K562 (cell line): ENCODE measurements at regions not wholly inside any gene's neighbourhood (a gene's known extent, or its start where the extent isn't known, plus 50 kb on each side); places are given as distances from the start of the nearest gene placed in this dataset.

Experiments
- ATAC-seq: fragments of 200-7000 bp; cut with Tn5 transposase; 3 replicates; pipeline ENCODE4 v1.9.1; 2020; ENCODE audit warnings: moderate library complexity
- BruUV-seq: library from RNA; stranded (reverse); fragments of 400-500 nt; replicated peaks from 2 replicates; lab custom pipeline; 2021; lab: Mats Ljungman, UMichigan
- CTCF ChIA-PET: fragments of 300-600 bp; formaldehyde crosslinking; extraction: SDS; loops from one replicate; lab custom pipeline; 2021; ENCODE audit warnings: low intra/inter-chr PET ratio; lab: Yijun Ruan, JAX
- POLR2A ChIA-PET: fragments of 300-600, 350-650 bp; sonication (Branson Sonifier 250); formaldehyde crosslinking; extraction: SDS; loops from one replicate; lab custom pipeline; 2021; ENCODE audit warnings: antibody characterized with exemption, inconsistent platforms; lab: Yijun Ruan, JAX
- DNase-seq, 4 experiments: peaks; one replicate each; pipeline versions ENCODE4 v3.0.0 to v3.0.0-alpha.2; 2011 to 2018; ENCODE audit warnings: low spot score in 3 of 4, mixed read lengths in 3 of 4; ENCODE audit errors: extremely low read depth in 1 of 4
- FAIRE-seq: peaks from 2 replicates; lab custom pipeline; 2011; peaks lifted over from hg19 to GRCh38; lab: Jason Lieb, UNC
- H2AFZ ChIP-seq: 2 replicates; pipeline ENCODE4 v1.6.0; 2011; ENCODE audit warnings: low read depth, low read length, control low read depth, inconsistent platforms
- H3K27ac ChIP-seq: fragments of 200-600 bp; 3 replicates; pipeline ENCODE4 v1.8.0; 2011; ENCODE audit warnings: low read depth, mild to moderate bottlenecking, control low read depth, inconsistent platforms, low read length, moderate library complexity, mixed read lengths; ENCODE audit errors: extremely low read depth
- H3K27me3 ChIP-seq, 2 experiments: fragments of 300-600 bp in 1 of 2; 2 replicates in 1 of 2; 3 replicates in 1 of 2; pipeline versions ENCODE4 v1.6.0 to v1.8.0; 2011; ENCODE audit warnings: inconsistent platforms in 2 of 2, low read length in 2 of 2, mild to moderate bottlenecking in 1 of 2, mixed read lengths in 1 of 2, moderate library complexity in 1 of 2; ENCODE audit not compliant: control insufficient read depth in 2 of 2, insufficient read depth in 2 of 2
- H3K36me3 ChIP-seq: fragments of 300-600 bp; 3 replicates; pipeline ENCODE4 v1.8.0; 2011; ENCODE audit warnings: mild to moderate bottlenecking, low read length, inconsistent platforms; ENCODE audit not compliant: control insufficient read depth, insufficient read depth
- H3K4me1 ChIP-seq, 2 experiments: fragments of 200-600 bp in 1 of 2; replicated peaks in 1 of 2; 2 replicates in 1 of 2; 3 replicates in 1 of 2; pipeline versions ENCODE4 v1.5.1 to v1.8.0; 2011; ENCODE audit warnings: inconsistent platforms in 2 of 2, low read length in 2 of 2, mild to moderate bottlenecking in 1 of 2, mixed read lengths in 1 of 2, moderate library complexity in 1 of 2; ENCODE audit not compliant: control insufficient read depth in 2 of 2, insufficient read depth in 2 of 2
- H3K4me2 ChIP-seq: 2 replicates; pipeline ENCODE4 v1.6.1; 2011; ENCODE audit warnings: low read length, control low read depth, inconsistent platforms, mixed read lengths; ENCODE audit not compliant: insufficient read depth
- H3K4me3 ChIP-seq: fragments of 200-600 bp; sonication (generic), shearing (Covaris generic); 2 replicates; pipeline ENCODE4 v1.5.1; 2016; ENCODE audit warnings: control low read depth, inconsistent platforms
- H3K79me2 ChIP-seq: fragments of 200-600 bp; 3 replicates; pipeline ENCODE4 v1.8.0; 2011; ENCODE audit warnings: low read length, inconsistent platforms; ENCODE audit not compliant: control insufficient read depth, insufficient read depth
- H3K9ac ChIP-seq, 2 experiments: 2 replicates each; pipeline versions ENCODE4 v1.6.0 to v1.6.1; 2011; ENCODE audit warnings: low read depth in 2 of 2, low read length in 2 of 2, control low read depth in 1 of 2, inconsistent platforms in 1 of 2, mild to moderate bottlenecking in 1 of 2, mixed read lengths in 1 of 2; ENCODE audit not compliant: insufficient read depth in 1 of 2
- H3K9me1 ChIP-seq: one replicate; pipeline ENCODE4 v1.6.0; 2011; ENCODE audit warnings: inconsistent platforms, mild to moderate bottlenecking, low read length, moderate library complexity; ENCODE audit not compliant: control insufficient read depth, insufficient read depth
- H3K9me3 ChIP-seq: replicated peaks from 2 replicates; pipeline ENCODE4 v1.5.1; 2011; ENCODE audit warnings: low read depth, low read length, inconsistent platforms; ENCODE audit not compliant: control insufficient read depth, insufficient read depth
- H4K20me1 ChIP-seq: replicated peaks from 2 replicates; pipeline ENCODE4 v1.6.1; 2011; ENCODE audit warnings: low read length, inconsistent platforms, mixed read lengths; ENCODE audit not compliant: control insufficient read depth, insufficient read depth
- ATF1 ChIP-seq, 2 experiments: fragments of 450-650 bp in 1 of 2; IDR thresholded peaks; 2 replicates each; pipeline ENCODE4 v1.6.1; 2016; ENCODE audit warnings: missing compliant biosample characterization in 1 of 2, missing genetic modification characterization in 1 of 2
- CHD2 ChIP-seq: IDR thresholded peaks from 2 replicates; pipeline ENCODE4 v1.6.1; 2011; ENCODE audit warnings: low read depth, low read length
- GTF2F1 ChIP-seq: IDR thresholded peaks from 2 replicates; pipeline ENCODE4 v1.6.1; 2011; ENCODE audit warnings: low read depth, low read length, improper control_type of control experiment
- HMBOX1 ChIP-seq: sonication (generic); IDR thresholded peaks from 2 replicates; pipeline ENCODE4 v1.6.1; 2016
- MAFK ChIP-seq: IDR thresholded peaks from 2 replicates; pipeline ENCODE4 v1.6.1; 2011; ENCODE audit warnings: low read length, improper control_type of control experiment
- MYNN ChIP-seq, 2 experiments: sonication (generic); formaldehyde crosslinking in 1 of 2; IDR thresholded peaks; 2 replicates each; pipeline versions ENCODE4 v1.5.0 to v1.6.1; 2016 to 2020; ENCODE audit warnings: antibody characterized with exemption in 1 of 2, missing genetic modification reagents in 1 of 2
- NFYB ChIP-seq: IDR thresholded peaks from 2 replicates; pipeline ENCODE4 v1.6.1; 2011; ENCODE audit warnings: mild to moderate bottlenecking, moderate library complexity; ENCODE audit not compliant: insufficient read length; ENCODE audit errors: extremely low read depth
- PBX2 ChIP-seq, 2 experiments: IDR thresholded peaks in 1 of 2; conservative IDR thresholded peaks in 1 of 2; 2 replicates each; pipeline ENCODE4 v1.6.1; 2016; ENCODE audit warnings: low read depth in 2 of 2, mild to moderate bottlenecking in 1 of 2, missing compliant biosample characterization in 1 of 2, missing genetic modification characterization in 1 of 2, moderate library complexity in 1 of 2
- PPARD ChIP-seq: fragments of 250-450 bp; sonication (Bioruptor Pico); IDR thresholded peaks from 2 replicates; pipeline ENCODE4 v1.8.0; 2022; ENCODE audit warnings: inconsistent platforms, mild to moderate bottlenecking, moderate library complexity
- RAD51 ChIP-seq: fragments of 450-650 bp; IDR thresholded peaks from 2 replicates; pipeline ENCODE4 v1.7.1; 2016; ENCODE audit warnings: low read depth, mild to moderate bottlenecking, borderline replicate concordance
- RBM39 ChIP-seq: fragments of 200-400 bp; formaldehyde crosslinking; optimal IDR thresholded peaks from 2 replicates; pipeline ENCODE3; 2018; ENCODE audit warnings: low read depth, low read length
- SIN3A ChIP-seq, 2 experiments: fragments of 150-350 bp in 1 of 2; IDR thresholded peaks; 2 replicates each; pipeline ENCODE4 v1.6.1; 2011 to 2016; ENCODE audit warnings: borderline replicate concordance in 2 of 2, low read depth in 2 of 2, low read length in 2 of 2, mild to moderate bottlenecking in 2 of 2, moderate library complexity in 2 of 2; ENCODE audit not compliant: control insufficient read depth in 1 of 2
- SNAPC5 ChIP-seq: fragments of 250-450 bp; sonication (Bioruptor Pico); IDR thresholded peaks from 2 replicates; pipeline ENCODE4 v1.8.0; 2021; ENCODE audit warnings: moderate library complexity, mild to moderate bottlenecking, inconsistent platforms
- TGIF2 ChIP-seq: sonication (generic); formaldehyde crosslinking; IDR thresholded peaks from 2 replicates; pipeline ENCODE4 v1.8.1; 2022; ENCODE audit warnings: mild to moderate bottlenecking, missing genetic modification reagents, moderate library complexity
- TOE1 ChIP-seq, 2 experiments: fragments of 450-650 bp in 1 of 2; sonication (generic) in 1 of 2; formaldehyde crosslinking in 1 of 2; IDR thresholded peaks; 2 replicates each; pipeline versions ENCODE4 v1.7.1 to v1.8.0; 2016 to 2022; ENCODE audit warnings: borderline replicate concordance in 2 of 2, mild to moderate bottlenecking in 2 of 2, antibody characterized with exemption in 1 of 2, inconsistent platforms in 1 of 2, low read depth in 1 of 2, missing genetic modification reagents in 1 of 2, moderate library complexity in 1 of 2
- ZNF780A ChIP-seq: fragments of 250-450 bp; sonication (Bioruptor Pico); IDR thresholded peaks from 2 replicates; pipeline ENCODE4 v1.5.0; 2021; ENCODE audit warnings: mild to moderate bottlenecking
- WGBS: fragments of 100-300 bp; shearing (Covaris generic); methylation state at CpG from one replicate; pipeline ENCODE4 v1.1.6; 2016; ENCODE audit warnings: low coverage, mixed read lengths; ENCODE audit not compliant: insufficient coverage; ENCODE audit errors: missing lambda C conversion rate; 5-methylcytosine and 5-hydroxymethylcytosine counted together
- in situ Hi-C: fragments of 300-500 bp; cut with MboI; formaldehyde crosslinking; loops from 4 replicates; pipeline ENCODE4 v1.15.0; 2018; ENCODE audit warnings: inconsistent platforms, mixed read lengths
- intact Hi-C: fragments of 100-400 bp; cut with micrococcal nuclease; formaldehyde crosslinking; loops from 2 replicates; pipeline ENCODE4 v1.14.2; 2022
- TF ChIP-seq, protein P1 (sequence below): sonication (generic); formaldehyde crosslinking; IDR thresholded peaks from 2 replicates; pipeline ENCODE4 v1.8.0; 2022; ENCODE audit warnings: mild to moderate bottlenecking, low read depth, missing genetic modification reagents

GRCh38 chr1:8111560-8111959 lies 85.5 kb upstream of the ERRFI1 start:
- ATAC-seq (no peak), DNase-seq (no peak), FAIRE-seq (no peak)
- BruUV-seq = no TSS peak
- Histone ChIP-seq H3K4me1 (peaks cover 0 to 7% of the 10 kb centered on the region in 2 experiments; a peak in 1 of 5 replicates), H2AFZ (no peak overlapping the region), H3K27ac (no peak overlapping the region), H3K79me2 (no peaks in the 10 kb centered on the region), H3K9ac (no peak overlapping the region), H3K4me2 (no peak overlapping the region), H3K27me3 (no peaks in the 10 kb centered on the region), H3K36me3 (no peaks in the 10 kb centered on the region), H3K9me1 (no peaks in the 10 kb centered on the region), H3K4me3 (no peak overlapping the region), H4K20me1 (no peaks in the 10 kb centered on the region), H3K9me3 (no peaks in the 10 kb centered on the region)
- intact Hi-C loops (no loop called here), in situ Hi-C loops (no loop called here)
- TF ChIP-seq ATF1 (CRISPR knock-in tag; IDR thresholded peaks at IDR 0.05) (no peak), ATF1 (tag; IDR thresholded peaks at IDR 0.05) (no peak), GTF2F1 (no peak), PBX2 (CRISPR knock-in tag; IDR thresholded peaks at IDR 0.05; ENCODE audit: low read depth) (no peak), PBX2 (tag; conservative IDR thresholded peaks at IDR 0.05; ENCODE audit: low read depth) (no peak), MAFK (no peak), SNAPC5 (CRISPR knock-in tag) (no peak), CHD2 (no peak), RAD51 (no peak), MYNN (IDR thresholded peaks at IDR 0.05) (no peak), MYNN (CRISPR knock-in tag; IDR thresholded peaks at IDR 0.05) (no peak), PPARD (CRISPR knock-in tag) (no peak), NFYB (no peak), SIN3A (IDR thresholded peaks at IDR 0.05; ENCODE audit: borderline replicate concordance in 2 of 2, control insufficient read depth in 1 of 2, low read depth in 2 of 2, low read length in 2 of 2) (no peak), HMBOX1 (no peak), RBM39 (no peak), TGIF2 (no peak), ZNF780A (no peak), TOE1 (IDR thresholded peaks at IDR 0.05; ENCODE audit: borderline replicate concordance) (no peak), TOE1 (CRISPR knock-in tag; IDR thresholded peaks at IDR 0.05; ENCODE audit: borderline replicate concordance, low read depth) (no peak)
- TF ChIP-seq, protein P1, sequence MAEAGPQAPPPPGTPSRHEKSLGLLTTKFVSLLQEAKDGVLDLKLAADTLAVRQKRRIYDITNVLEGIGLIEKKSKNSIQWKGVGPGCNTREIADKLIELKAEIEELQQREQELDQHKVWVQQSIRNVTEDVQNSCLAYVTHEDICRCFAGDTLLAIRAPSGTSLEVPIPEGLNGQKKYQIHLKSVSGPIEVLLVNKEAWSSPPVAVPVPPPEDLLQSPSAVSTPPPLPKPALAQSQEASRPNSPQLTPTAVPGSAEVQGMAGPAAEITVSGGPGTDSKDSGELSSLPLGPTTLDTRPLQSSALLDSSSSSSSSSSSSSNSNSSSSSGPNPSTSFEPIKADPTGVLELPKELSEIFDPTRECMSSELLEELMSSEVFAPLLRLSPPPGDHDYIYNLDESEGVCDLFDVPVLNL (CRISPR knock-in tag) = no peak
- POLR2A ChIA-PET = no interaction called here
- CTCF ChIA-PET = no interaction called here
- WGBS = 42% methylated on average over 4 of the region's 4 CpGs
